Left kidney (tissue), 1 donor: ENCODE measurements at regions not wholly inside any gene's neighbourhood (a gene's known extent, or its start where the extent isn't known, plus 50 kb on each side); places are given as distances from the start of the nearest gene placed in this dataset.
"Not testable (repeated sequence)": the region's sequence is repeated elsewhere in the genome, so short reads cannot be mapped to it uniquely, and the experiment has no call there.

Experiments
- DNase-seq: peaks from one replicate; pipeline ENCODE4 v3.0.0-alpha.2; 2013

GRCh38 chr2:13616059-13616458, 899.3 kb downstream of the TRIB2 start:
- DNase-seq = no peak

- DNase-seq = no peak
Observed at GRCh38 chr2:13616616-13617015, 899.9 kb downstream of the TRIB2 start.

DNA sequence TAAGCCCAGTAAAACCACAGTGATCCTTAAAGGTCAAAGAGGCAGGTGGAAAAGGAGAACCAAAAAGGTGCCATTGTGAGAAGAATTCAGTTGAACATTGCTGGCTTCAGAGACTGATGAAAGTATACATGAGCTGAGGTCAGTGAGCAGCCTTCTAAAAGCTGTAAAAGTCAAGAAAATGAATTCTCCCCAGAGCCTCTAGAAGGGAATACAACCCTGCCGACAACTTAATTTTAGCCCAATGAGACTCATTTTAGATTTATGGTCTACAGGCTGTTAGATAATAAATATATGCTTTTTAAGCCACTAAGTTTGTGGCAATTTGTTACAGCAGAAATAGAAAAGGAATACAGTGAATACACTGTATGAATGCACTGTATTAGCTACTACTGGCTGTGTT, 911.4 kb downstream of the TRIB2 start:
- DNase-seq = no peak

- DNase-seq = no peak
Observed at GRCh38 chr2:13638181-13638580, 921.4 kb downstream of the TRIB2 start.

- no peak for DNase-seq
Observed at GRCh38 chr2:13649918-13650317, 933.2 kb downstream of the TRIB2 start.

DNA sequence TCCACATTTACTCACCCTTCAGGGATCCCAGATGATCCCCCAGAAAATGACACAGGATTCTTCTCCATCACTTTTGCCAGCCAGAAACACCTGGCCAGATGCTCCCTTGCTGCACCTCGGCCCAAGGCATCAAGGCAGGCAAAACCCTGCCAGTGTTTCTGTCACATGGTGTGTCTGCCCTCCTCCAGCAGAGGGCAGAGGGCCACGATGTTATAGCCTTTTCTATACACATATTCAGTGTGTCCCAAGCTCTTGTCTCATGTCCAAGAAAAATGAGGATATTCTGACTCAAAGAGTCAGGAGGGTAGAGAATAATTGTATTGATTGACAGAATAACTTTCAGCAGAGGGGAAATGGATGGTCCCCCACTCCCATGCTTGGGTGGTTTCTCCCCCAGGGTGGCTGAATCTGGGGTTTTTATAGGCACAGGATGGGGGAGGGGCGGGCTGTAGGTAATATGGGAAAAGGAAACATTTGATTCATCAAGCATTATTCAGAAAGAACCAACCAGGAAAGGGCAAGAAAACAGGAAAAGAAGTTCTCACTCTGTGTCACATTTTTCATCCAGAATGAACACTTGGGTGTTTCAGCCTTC, 933.9 kb downstream of the TRIB2 start:
- DNase-seq = no peak

DNA sequence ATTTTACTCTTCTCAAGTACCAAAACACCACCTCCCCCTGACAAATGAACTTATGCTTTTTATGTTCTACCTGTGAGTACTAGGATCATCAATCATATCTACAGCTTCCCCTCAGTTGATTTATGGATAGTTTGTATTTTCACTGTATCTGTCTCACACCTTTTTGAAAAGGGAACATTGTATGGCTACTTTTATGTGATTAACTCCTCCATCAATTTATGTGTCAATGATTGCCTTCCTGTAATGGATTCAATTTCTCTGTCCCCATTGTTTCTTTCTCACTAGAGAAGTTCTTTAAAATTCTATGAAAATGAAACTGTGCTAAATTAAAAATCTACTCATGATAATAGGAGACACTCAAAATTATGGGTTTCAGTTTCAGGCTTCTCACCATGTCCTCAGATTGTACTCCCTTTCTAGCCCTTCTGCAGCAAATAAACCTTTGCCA, 935.0 kb downstream of the TRIB2 start:
- DNase-seq = no peak

GRCh38 chr2:13652531-13653313, 936.0 kb downstream of the TRIB2 start:
- DNase-seq = no peak

GRCh38 chr2:13654416-13654815, 937.7 kb downstream of the TRIB2 start:
- DNase-seq = no peak

DNA sequence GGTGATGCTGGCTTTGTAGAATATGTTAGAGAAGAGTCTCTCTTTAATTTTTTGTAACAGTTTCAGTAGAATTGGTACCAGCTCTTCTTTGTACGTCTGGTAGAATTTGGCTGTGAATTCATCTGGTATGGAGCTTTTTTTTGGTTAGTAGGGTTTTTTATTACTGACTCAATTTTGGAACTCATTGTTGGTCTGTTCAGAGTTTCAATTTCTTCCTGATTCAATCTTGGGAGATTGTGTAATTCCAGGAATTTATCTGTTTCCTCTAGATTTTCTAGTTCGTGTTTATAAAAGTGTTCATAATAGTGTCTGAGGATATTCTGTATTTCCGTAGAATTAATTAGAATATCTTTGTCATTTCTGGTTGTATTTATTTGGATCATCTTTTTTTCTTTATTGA, 943.5 kb downstream of the TRIB2 start:
- no peak for DNase-seq

GRCh38 chr2:13662055-13662454, 945.3 kb downstream of the TRIB2 start:
- no peak for DNase-seq

DNA sequence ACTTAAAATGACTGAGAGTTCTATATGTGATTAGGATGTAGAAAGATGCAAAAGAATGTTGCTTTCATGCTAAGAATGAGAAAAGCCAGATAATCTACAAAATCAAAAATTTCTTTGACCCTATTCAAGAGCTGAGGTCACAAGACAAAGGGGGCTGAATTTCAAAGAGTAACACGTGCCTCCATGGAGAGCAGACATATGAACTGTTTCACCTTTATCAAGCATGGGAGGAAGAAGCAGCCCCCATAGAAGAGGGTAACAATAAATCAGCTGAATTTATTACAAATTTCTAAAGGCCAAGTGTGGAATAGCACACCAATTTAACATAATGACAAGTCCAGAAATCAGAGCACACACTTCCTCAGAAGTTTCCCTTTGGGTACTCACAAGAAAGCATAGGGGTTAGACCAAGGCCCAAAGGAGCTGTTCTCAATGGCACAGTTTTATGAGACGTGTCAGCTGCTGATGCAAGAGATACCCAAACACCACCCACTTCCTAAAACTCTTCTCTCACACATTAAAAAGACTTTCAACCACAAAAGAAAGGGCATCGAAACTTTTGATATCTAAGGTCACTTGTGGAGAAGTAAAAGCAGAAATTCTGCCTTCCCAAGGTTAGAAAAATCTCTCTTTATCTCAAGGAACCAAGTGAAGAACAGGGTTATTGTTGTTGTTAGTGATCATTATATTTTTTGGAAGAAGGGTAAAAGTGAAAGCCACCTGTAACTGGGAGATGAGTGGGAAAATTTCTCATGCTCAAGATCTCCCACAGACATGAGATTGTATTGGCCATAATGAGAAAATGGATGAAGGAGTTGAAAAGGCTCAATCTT, 950.1 kb downstream of the TRIB2 start:
- no peak for DNase-seq

DNA sequence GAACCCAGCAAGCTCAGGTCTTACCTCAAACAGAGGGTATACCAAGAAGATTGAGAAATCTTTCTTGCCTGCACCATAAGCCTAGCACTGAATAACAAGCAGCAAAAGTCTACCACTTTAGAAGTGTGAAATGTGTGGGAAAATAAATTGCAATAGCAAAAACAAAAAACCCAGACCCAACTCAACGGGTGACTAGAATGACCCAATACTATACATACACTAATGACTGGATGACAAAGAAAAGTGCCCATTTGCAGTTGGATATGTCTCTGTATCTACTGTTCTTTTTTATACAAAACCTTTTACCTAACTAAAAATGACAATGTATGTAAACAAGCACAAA, 950.6 kb downstream of the TRIB2 start:
- no peak for DNase-seq

DNA sequence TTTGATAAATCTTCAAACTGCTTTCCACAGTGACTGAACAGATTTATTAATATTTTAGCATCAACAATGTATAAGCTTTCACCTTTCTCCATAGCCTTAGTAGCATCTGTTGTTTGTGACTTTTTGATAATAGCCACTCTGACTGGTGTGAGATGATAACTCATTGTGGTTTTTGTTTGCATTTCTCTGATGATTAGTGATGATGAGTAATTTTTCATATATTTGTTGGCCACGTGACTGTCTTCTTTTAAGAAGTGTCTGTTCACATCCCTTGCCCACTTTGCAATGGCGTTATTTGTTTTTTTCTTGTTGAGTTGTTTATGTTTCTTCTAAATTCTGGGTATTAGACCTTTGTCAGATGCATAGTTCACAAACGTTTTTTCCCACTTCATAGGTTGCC, 952.9 kb downstream of the TRIB2 start:
- DNase-seq = no peak

- DNase-seq = not testable (repeated sequence)
Observed at GRCh38 chr2:13673821-13674220, 957.1 kb downstream of the TRIB2 start.

DNA sequence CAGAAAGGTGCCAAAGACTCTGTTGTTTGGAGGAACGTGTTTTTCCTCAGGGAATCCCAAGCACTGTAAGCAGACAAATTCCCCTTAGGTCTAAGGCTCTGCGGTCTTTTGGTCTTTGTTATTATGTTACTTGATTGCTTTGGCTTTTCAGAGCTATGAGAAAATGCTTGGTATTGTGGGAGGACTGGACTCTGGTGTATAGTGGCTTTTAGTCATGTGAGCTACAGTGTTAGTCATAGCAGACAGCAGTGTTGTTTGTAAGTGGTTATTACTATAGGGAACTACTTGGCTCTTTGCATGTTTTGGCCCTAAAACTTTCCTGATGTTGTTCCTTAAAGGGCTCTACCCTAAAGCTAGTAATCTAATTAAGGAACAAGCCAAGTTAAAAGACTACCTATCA, 956.2 kb upstream of the LRATD1 start:
- no peak for DNase-seq

GRCh38 chr2:13681936-13682335, 950.6 kb upstream of the LRATD1 start:
- no peak for DNase-seq

- DNase-seq = no peak
Observed at GRCh38 chr2:13682540-13683272, 949.8 kb upstream of the LRATD1 start.

GRCh38 chr2:13686262-13686661, 946.3 kb upstream of the LRATD1 start:
- no peak for DNase-seq

- no peak for DNase-seq
Observed at GRCh38 chr2:13694673-13695072, 937.8 kb upstream of the LRATD1 start.

- DNase-seq = no peak
Observed at GRCh38 chr2:13696601-13697000, 935.9 kb upstream of the LRATD1 start.

DNA sequence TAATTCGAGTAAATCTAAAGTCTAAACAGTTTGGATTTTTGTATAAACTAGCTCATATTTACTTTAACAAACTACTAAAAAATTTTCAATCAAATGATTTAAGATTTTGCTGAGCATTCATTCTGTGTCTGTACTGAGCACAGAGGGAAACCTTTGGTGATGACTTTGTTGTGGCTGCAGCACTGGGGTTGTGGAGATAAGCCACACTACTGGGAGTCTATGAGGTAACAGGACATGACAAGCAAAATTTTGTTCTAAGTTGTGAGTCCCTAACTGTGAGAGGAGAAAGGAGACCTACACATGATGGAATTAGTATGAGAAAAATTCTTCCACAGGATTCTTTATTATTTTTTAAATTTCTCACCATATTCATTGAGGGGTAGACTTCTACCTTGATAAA, 933.7 kb upstream of the LRATD1 start:
- DNase-seq = no peak

GRCh38 chr2:13699939-13700338, 932.6 kb upstream of the LRATD1 start:
- DNase-seq = not testable (repeated sequence)
